HG03135 (cell line): ENCODE measurements at regions not wholly inside any gene's neighbourhood (a gene's known extent, or its start where the extent isn't known, plus 50 kb on each side); places are given as distances from the start of the nearest gene placed in this dataset.

ENCODE experiments used
- ATAC-seq: cut with Tn5 transposase; IDR thresholded peaks from one replicate; pipeline ENCODE4 v1.9.1; 2021; ENCODE audit warnings: mild to moderate bottlenecking, moderate library complexity; ENCODE audit not compliant: unreplicated experiment

DNA sequence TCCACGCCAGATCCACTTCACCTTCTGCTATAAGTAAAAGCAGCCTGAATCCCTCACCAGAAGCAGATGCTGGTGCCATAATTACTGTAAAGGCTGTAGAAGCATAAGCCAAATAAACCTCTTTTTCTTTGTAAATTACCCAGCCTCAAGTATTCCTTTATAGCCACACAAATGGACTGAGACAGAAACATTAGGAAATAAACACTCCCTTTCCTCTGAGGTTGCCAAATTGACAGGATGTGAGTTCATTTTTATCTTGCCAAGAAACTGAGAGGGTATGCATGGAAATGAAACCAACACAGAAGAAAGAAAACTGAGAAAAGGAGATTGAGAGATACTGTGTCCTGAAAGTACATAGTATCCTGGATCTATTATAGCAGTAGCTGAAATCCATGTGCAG lies 481.2 kb downstream of the HAO1 start:
- ATAC-seq: no peak

DNA sequence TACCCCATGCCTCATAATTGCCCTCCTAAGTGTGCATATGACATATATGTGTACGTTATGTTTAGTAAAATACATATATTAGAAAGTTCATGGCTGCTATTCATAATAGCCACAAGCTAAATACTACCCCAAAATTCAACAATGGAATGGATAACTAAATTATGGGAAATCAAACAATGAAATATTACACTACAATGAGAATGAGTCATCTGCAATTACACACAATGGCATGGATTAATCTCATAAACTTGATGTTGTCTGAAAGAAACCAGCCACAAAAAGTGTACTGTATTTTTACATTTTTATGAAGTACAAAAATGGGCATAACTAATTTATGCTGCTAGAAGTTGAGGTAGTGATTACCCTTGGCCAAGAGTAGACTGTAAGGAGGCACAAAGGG lies 477.0 kb downstream of the HAO1 start:
- ATAC-seq: no peak

- no peak for ATAC-seq
These were observed 469.3 kb downstream of the HAO1 start for GRCh38 chr20:7470912-7471311.

- ATAC-seq: no peak
These were observed 450.0 kb downstream of the HAO1 start for GRCh38 chr20:7490288-7490687.

DNA sequence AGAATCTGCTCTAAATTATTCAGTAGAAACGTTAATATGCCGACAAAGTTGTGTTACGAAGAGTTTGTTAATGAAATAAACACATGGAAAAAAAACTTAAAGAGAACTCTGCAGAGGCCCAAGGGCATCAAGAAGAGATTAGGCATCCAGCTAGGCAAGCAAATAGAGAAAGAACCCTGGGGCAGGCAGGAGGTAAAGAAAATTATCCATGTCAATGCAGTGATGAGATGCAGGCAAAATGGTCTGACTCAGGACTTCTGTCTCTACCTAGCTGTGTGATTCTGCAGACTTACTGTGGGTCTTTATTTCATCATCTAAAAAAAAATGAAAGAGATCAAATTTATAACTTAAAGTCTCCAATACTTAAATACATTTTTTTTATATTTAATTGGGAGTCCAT lies 448.0 kb downstream of the HAO1 start:
- ATAC-seq: no peak

GRCh38 chr20:7493311-7493710 lies 446.9 kb downstream of the HAO1 start:
- ATAC-seq: no peak

DNA sequence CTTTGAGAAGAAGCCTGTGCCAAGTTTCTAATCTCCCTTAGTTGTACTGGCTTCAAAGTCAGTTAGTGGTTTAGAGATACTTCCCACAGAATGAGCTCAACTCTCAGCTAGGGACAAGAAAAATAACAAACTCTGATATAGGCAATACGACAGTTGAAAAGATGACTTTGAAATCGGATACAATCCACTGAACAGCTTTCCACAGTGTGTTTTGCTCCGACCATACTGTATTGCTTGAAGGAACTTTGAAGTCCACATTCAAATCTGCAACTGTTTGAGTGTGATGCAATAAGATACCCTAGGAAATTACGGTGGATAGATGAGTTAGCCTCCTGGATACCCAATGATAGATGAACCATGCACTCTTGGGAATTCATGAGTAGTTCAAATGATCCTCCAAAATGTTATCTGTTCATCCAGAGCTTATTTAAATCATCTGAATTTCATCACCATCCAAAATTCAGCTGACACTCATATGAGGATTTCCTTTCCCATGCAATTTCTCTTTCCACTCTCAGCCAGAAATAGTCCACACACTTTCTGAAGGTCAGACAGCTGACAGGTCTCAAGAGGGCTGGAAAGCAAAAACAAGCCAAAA lies 443.8 kb downstream of the HAO1 start:
- no peak for ATAC-seq

GRCh38 chr20:7497985-7498384 lies 442.3 kb downstream of the HAO1 start:
- no peak for ATAC-seq

DNA sequence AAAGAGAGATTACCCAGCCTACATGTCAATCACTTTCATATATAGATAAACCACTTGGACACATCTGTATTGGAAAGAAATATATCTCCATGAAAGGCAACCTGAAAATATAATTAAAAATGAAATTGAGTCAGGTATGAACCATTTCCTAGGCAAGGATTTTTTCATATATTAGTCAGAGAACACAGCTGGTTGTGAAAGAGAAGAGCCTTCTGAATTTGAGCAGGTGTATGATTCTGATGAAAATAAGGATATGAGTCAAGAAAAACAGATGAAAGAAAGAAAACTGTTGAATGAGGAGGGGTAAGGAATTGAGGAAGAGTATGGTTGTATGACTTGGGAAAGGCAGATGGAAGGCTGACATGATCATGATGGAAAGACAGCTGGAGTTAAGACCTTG lies 441.1 kb downstream of the HAO1 start:
- no peak for ATAC-seq

DNA sequence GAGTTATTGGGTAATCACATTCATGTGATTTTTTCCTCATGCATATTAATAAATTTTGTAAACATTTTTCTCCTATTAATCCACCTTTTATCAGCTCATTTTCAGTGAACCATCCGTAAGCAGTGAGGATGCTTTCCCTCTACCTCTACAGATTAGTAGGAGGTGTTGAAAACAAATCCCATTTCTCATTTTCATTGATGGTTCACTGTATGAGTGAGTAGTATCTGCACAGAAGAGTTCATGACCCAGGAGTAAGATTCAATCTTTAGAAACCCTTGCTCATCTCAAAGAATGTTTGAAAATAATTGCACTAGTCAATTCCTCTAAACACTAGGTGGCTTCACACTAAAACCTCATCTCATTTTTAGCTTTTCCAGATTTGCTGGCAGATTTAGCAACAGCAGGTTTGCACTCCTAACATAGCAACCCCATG lies 440.0 kb downstream of the HAO1 start:
- no peak for ATAC-seq

- ATAC-seq: no peak
These were observed 436.8 kb downstream of the HAO1 start for GRCh38 chr20:7503501-7503900.

- ATAC-seq: no peak
These were observed 435.0 kb downstream of the HAO1 start for GRCh38 chr20:7505152-7505834.

GRCh38 chr20:7505835-7506221 lies 434.4 kb downstream of the HAO1 start:
- no peak for ATAC-seq

DNA sequence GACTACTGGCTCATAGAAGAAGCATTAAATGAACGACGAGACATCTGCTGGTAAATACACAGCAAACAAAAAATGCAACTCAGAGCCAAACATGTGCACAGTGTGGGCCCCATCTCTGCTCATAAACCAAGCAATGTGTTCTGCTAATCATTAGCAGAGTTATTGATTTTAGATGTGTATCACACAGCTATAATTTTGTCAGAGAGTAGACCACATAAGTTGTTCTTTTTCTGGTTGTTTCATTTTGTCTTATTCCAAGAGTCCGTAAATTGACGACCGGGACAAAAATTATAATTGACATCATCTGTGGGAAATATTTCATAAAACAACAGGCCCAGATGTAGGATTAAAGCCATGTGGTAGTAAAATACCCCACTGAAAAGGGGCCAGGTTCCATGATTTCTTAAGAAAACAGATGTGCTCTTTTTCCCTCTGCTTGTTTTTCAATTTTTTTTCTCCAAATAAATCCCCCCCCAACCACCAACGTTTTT lies 423.6 kb downstream of the HAO1 start:
- ATAC-seq: no peak

- no peak for ATAC-seq
These were observed 419.9 kb downstream of the HAO1 start for GRCh38 chr20:7520361-7520760.

- ATAC-seq: no peak
These were observed 417.0 kb downstream of the HAO1 start for GRCh38 chr20:7523288-7523687.

DNA sequence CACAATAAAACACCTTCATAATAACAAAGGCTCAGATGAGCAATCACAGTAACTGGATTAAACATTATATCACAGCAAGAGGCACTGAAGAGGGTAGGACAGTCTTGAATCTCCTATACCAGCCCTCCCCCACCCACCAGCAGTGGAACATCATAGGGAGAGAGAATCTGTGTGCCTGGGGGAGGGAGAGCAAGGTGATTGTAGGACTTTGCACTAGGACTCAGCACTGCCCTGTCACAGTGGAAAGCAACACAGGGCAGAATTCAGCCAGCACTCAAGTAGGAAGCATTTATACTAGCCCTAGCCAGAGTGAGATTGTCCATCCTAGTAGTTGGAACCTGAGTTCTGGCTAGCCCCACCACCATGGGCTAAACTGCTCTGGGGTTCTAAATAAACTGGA lies 400.2 kb downstream of the HAO1 start:
- no peak for ATAC-seq

GRCh38 chr20:7540923-7541322 lies 399.3 kb downstream of the HAO1 start:
- no peak for ATAC-seq

DNA sequence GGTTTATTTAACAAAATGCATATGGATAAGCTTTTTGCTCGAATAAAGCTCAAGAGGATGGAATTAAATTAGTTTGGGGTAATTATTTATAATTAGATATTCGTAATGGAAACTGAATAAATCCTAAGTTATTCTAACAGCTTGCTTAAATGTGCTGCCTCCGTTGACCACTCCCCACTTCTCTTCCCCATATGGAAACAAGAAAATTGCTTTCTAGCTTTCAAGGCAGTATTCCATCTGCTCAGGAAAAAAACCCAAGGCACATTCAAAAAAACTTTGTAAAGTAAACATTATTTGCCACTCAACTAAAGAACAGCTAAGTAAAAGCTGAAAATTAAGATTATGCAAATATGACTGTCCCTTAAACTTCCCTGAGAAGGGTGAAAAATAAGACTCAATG lies 369.2 kb downstream of the HAO1 start:
- ATAC-seq: no peak

DNA sequence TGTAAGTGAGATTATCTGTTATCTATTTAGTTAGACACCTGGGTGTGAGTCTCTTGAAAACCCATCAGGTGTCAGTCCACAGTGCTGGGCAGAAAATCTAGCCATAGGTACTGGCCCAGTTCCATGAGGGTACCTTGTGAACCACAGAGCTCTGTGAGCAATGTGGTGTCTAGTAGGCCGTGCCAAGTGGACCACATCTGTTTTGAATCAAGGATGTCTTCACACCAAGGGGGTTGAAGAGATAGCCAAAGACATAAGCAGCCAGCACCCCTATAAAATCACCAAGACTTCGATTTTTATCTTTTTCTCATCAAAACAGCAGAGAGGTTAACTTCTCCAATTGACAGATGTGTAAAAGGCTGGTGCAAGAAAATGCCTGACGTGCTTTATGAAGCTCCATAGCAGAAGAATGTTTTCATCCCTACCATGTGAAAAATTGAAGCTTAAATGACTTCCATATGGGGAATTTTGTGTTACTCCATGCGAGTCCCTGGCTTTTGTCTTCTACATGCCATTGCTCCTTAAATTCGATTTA lies 368.7 kb downstream of the HAO1 start:
- ATAC-seq: no peak

- ATAC-seq: no peak
These were observed 360.4 kb downstream of the HAO1 start for GRCh38 chr20:7579888-7580287.

- ATAC-seq: no peak
These were observed 355.1 kb downstream of the HAO1 start for GRCh38 chr20:7585126-7585679.
